GM13976 (cell line): ENCODE measurements at regions not wholly inside any gene's neighbourhood (a gene's known extent, or its start where the extent isn't known, plus 50 kb on each side); places are given as distances from the start of the nearest gene placed in this dataset.

Source experiments
- DNase-seq: peaks from one replicate; pipeline ENCODE4 v3.0.0; 2012; ENCODE audit warnings: low spot score
- in situ Hi-C: fragments of 300-500 bp; cut with MboI; formaldehyde crosslinking; loops from one replicate; pipeline ENCODE4 v1.12.0; 2022; ENCODE audit warnings: low sequenced_read_pairs, mixed read lengths, inconsistent platforms; ENCODE audit not compliant: unreplicated experiment
- TF ChIP-seq, protein P1 (sequence below): IDR thresholded peaks from 2 replicates; pipeline ENCODE4 v1.5.1; 2012; ENCODE audit warnings: borderline replicate concordance, mild to moderate bottlenecking; ENCODE audit not compliant: insufficient read depth; ENCODE audit errors: extremely low read depth, missing control alignments, control extremely low read depth

DNA sequence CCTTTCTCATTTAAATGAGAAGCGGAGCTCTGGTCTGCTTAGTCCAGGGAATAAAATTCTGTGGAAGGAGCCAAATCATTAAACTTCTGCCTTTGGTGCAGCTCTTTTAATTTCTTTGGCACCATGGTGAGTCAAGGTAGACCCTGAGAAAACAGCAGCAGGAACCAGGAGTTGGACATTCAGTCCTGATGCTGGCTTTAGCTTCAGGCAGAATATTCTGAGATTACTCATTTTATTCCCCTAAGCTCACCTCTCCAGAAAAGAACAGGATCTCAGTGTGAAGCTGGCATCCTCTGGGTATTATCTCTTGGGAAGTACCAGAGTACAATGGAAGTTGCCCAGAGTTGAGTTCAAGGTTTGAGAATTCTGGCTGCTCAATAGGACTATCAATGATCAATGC is 211.6 kb upstream of the NRP1 start:
- in situ Hi-C loops: no loop called here
- TF ChIP-seq, protein P1, sequence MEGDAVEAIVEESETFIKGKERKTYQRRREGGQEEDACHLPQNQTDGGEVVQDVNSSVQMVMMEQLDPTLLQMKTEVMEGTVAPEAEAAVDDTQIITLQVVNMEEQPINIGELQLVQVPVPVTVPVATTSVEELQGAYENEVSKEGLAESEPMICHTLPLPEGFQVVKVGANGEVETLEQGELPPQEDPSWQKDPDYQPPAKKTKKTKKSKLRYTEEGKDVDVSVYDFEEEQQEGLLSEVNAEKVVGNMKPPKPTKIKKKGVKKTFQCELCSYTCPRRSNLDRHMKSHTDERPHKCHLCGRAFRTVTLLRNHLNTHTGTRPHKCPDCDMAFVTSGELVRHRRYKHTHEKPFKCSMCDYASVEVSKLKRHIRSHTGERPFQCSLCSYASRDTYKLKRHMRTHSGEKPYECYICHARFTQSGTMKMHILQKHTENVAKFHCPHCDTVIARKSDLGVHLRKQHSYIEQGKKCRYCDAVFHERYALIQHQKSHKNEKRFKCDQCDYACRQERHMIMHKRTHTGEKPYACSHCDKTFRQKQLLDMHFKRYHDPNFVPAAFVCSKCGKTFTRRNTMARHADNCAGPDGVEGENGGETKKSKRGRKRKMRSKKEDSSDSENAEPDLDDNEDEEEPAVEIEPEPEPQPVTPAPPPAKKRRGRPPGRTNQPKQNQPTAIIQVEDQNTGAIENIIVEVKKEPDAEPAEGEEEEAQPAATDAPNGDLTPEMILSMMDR: no peak
- no peak for DNase-seq

GRCh38 chr10:33542752-33543505 is 208.5 kb upstream of the NRP1 start:
- in situ Hi-C loops: no loop called here
- TF ChIP-seq, protein P1: no peak
- DNase-seq: no peak

GRCh38 chr10:33539116-33539515 is 204.6 kb upstream of the NRP1 start:
- TF ChIP-seq, protein P1: no peak
- in situ Hi-C loops: no loop called here
- DNase-seq: no peak

GRCh38 chr10:33537066-33537465 is 202.6 kb upstream of the NRP1 start:
- in situ Hi-C loops: no loop called here
- TF ChIP-seq, protein P1: no peak

DNA sequence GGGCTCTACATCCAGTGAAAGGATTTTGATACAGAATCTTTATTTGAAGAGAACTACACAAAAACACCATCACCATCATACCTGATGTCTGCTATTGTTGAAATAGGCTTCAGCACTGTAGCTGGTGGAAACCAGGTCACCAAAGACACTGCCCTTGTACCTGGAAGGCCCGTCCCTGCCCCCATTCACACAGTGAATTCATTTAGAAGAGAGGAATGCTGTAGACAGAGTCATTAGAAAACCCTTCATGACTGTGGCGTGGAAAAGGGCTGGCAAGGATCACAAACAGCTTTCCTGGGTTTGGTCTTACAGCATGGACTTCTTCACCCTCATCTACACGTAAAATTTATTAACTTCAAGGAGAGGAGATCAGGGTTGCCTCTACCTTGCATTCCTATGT is 202.0 kb upstream of the NRP1 start:
- DNase-seq: no peak
- TF ChIP-seq, protein P1: no peak

More at GRCh38 chr10:33537066-33537465, 202.6 kb upstream of the NRP1 start:
- no peak for DNase-seq

GRCh38 chr10:33535866-33536265 is 201.4 kb upstream of the NRP1 start:
- no peak for DNase-seq
- in situ Hi-C loops: no loop called here
- TF ChIP-seq, protein P1: no peak

More for the DNA sequence above, 202.0 kb upstream of the NRP1 start:
- in situ Hi-C loops: no loop called here
